ENCODE measurements at regions not wholly inside any gene's neighbourhood (a gene's known extent, or its start where the extent isn't known, plus 50 kb on each side); places are given as distances from the start of the nearest gene placed in this dataset.

- no peak overlapping the region for H3K4me3 Mint-ChIP-seq
- no peaks in the 10 kb centered on the region for H3K4me1 Mint-ChIP-seq
- H3K27ac Mint-ChIP-seq: no peak overlapping the region
- no peak for DNase-seq
- H3K9me3 Mint-ChIP-seq: peaks cover 5 to 8% of the 10 kb centered on the region in 2 donors
- no peak for ATAC-seq (replicated peaks)
- H3K36me3 Mint-ChIP-seq: peaks cover 4 to 6% of the 10 kb centered on the region in 2 donors
- peaks cover 42 to 69% of the 10 kb centered on the region in 2 donors for H3K27me3 Mint-ChIP-seq
Measured at GRCh38 chr17:14775731-14776492, 475.0 kb downstream of the HS3ST3B1 start.

GRCh38 chr17:14774774-14775173, 473.9 kb downstream of the HS3ST3B1 start:
- ATAC-seq (replicated peaks) (no peak), DNase-seq (no peak)
- Mint-ChIP-seq H3K4me1 (no peaks in the 10 kb centered on the region), H3K36me3 (peaks cover 6% of the 10 kb centered on the region in 2 donors), H3K9me3 (peaks cover 5 to 8% of the 10 kb centered on the region in 2 donors), H3K27ac (no peak overlapping the region), H3K4me3 (no peak overlapping the region), H3K27me3 (peaks cover 40 to 64% of the 10 kb centered on the region in 2 donors)

GRCh38 chr17:14772776-14773175, 471.9 kb downstream of the HS3ST3B1 start:
- Mint-ChIP-seq H3K27ac (no peak overlapping the region), H3K9me3 (peaks cover 5 to 8% of the 10 kb centered on the region in 2 donors), H3K36me3 (peaks cover 6% of the 10 kb centered on the region in 2 donors), H3K4me1 (no peaks in the 10 kb centered on the region), H3K4me3 (no peak overlapping the region), H3K27me3 (peaks cover 30 to 51% of the 10 kb centered on the region in 2 donors)
- ATAC-seq (replicated peaks): no peak
- no peak for DNase-seq

- Mint-ChIP-seq H3K36me3 (peaks cover 6% of the 10 kb centered on the region in 2 donors), H3K4me3 (no peak overlapping the region), H3K4me1 (no peaks in the 10 kb centered on the region), H3K27ac (no peak overlapping the region), H3K9me3 (peaks cover 5 to 8% of the 10 kb centered on the region in 2 donors), H3K27me3 (peaks cover 30 to 51% of the 10 kb centered on the region in 2 donors)
- no peak for ATAC-seq (replicated peaks)
- no peak for DNase-seq
Measured at GRCh38 chr17:14771543-14771942, 470.7 kb downstream of the HS3ST3B1 start.

- Mint-ChIP-seq H3K4me1 (no peaks in the 10 kb centered on the region), H3K4me3 (no peak overlapping the region), H3K27me3 (peaks cover 16 to 38% of the 10 kb centered on the region in 2 donors), H3K27ac (no peak overlapping the region), H3K36me3 (peaks cover 0 to 2% of the 10 kb centered on the region in 2 donors), H3K9me3 (peaks cover 0 to 2% of the 10 kb centered on the region in 2 donors)
- DNase-seq: no peak
- ATAC-seq (replicated peaks): peak; percentile 64 to 70
Measured at GRCh38 chr17:14768923-14769322, 468.0 kb downstream of the HS3ST3B1 start.

- H3K4me1 Mint-ChIP-seq: peaks cover 25 to 40% of the 10 kb centered on the region in 2 donors
- peaks cover 0 to 3% of the 10 kb centered on the region in 2 donors for H3K9me3 Mint-ChIP-seq
- peaks cover 12 to 23% of the 10 kb centered on the region in 2 donors for H3K27me3 Mint-ChIP-seq
- H3K4me3 Mint-ChIP-seq: peak overlapping the region in 1 of 2 donors; percentile 10
- H3K27ac Mint-ChIP-seq: peak overlapping the region; percentile 62
- ATAC-seq (replicated peaks) (peak; percentile 52 to 57), DNase-seq (no peak)
- H3K36me3 Mint-ChIP-seq: peaks cover 2 to 3% of the 10 kb centered on the region in 2 donors
Measured at GRCh38 chr17:14762736-14763479, 462.0 kb downstream of the HS3ST3B1 start.

- Mint-ChIP-seq H3K4me1 (peaks cover 31 to 51% of the 10 kb centered on the region in 2 donors), H3K4me3 (peak overlapping the region; percentile 47 to 48), H3K27ac (no peak overlapping the region), H3K36me3 (peaks cover 2 to 3% of the 10 kb centered on the region in 2 donors), H3K9me3 (peaks cover 0 to 3% of the 10 kb centered on the region in 2 donors), H3K27me3 (peaks cover 26 to 34% of the 10 kb centered on the region in 2 donors)
- DNase-seq (peak; percentile 30), ATAC-seq (replicated peaks) (peak; percentile 70 to 77)
Measured at GRCh38 chr17:14760719-14761411, 460.0 kb downstream of the HS3ST3B1 start.

GRCh38 chr17:14760212-14760611, 459.3 kb downstream of the HS3ST3B1 start:
- Mint-ChIP-seq H3K4me3 (peak overlapping the region; percentile 47 to 48), H3K9me3 (peaks cover 0 to 3% of the 10 kb centered on the region in 2 donors), H3K27ac (peak overlapping the region; percentile 85), H3K27me3 (peaks cover 23 to 35% of the 10 kb centered on the region in 2 donors), H3K4me1 (peaks cover 31 to 51% of the 10 kb centered on the region in 2 donors), H3K36me3 (peaks cover 2 to 3% of the 10 kb centered on the region in 2 donors)
- DNase-seq (no peak), ATAC-seq (replicated peaks) (peak; percentile 82 to 84)

- Mint-ChIP-seq H3K4me3 (no peak overlapping the region), H3K4me1 (peaks cover 31 to 51% of the 10 kb centered on the region in 2 donors), H3K9me3 (peaks cover 0 to 3% of the 10 kb centered on the region in 2 donors), H3K27ac (no peak overlapping the region), H3K36me3 (peaks cover 2 to 3% of the 10 kb centered on the region in 2 donors), H3K27me3 (peaks cover 23 to 42% of the 10 kb centered on the region in 2 donors)
- DNase-seq (no peak), ATAC-seq (replicated peaks) (no peak)
Measured at GRCh38 chr17:14759325-14759724, 458.4 kb downstream of the HS3ST3B1 start.

GRCh38 chr17:14756479-14756878, 455.6 kb downstream of the HS3ST3B1 start:
- no peak for DNase-seq
- Mint-ChIP-seq H3K27me3 (peaks cover 27 to 56% of the 10 kb centered on the region in 2 donors), H3K27ac (no peak overlapping the region), H3K36me3 (no peaks in the 10 kb centered on the region), H3K4me1 (peaks cover 17 to 33% of the 10 kb centered on the region in 2 donors), H3K9me3 (no peaks in the 10 kb centered on the region), H3K4me3 (no peak overlapping the region)
- no peak for ATAC-seq (replicated peaks)

- H3K36me3 Mint-ChIP-seq: no peaks in the 10 kb centered on the region
- peaks cover 6 to 19% of the 10 kb centered on the region in 2 donors for H3K4me1 Mint-ChIP-seq
- H3K9me3 Mint-ChIP-seq: no peaks in the 10 kb centered on the region
- no peak for ATAC-seq (replicated peaks)
- H3K27ac Mint-ChIP-seq: no peak overlapping the region
- H3K4me3 Mint-ChIP-seq: no peak overlapping the region
- DNase-seq: no peak
- H3K27me3 Mint-ChIP-seq: peaks cover 27 to 57% of the 10 kb centered on the region in 2 donors
Measured at GRCh38 chr17:14755002-14755401, 454.1 kb downstream of the HS3ST3B1 start.

- ATAC-seq (replicated peaks) (no peak), DNase-seq (no peak)
- H3K27me3 Mint-ChIP-seq: peaks cover 33 to 66% of the 10 kb centered on the region in 2 donors
- H3K36me3 Mint-ChIP-seq: peaks cover 0 to 3% of the 10 kb centered on the region in 2 donors
- H3K4me1 Mint-ChIP-seq: peaks cover 11 to 23% of the 10 kb centered on the region in 2 donors
- no peak overlapping the region for H3K4me3 Mint-ChIP-seq
- H3K27ac Mint-ChIP-seq: no peak overlapping the region
- no peaks in the 10 kb centered on the region for H3K9me3 Mint-ChIP-seq
Measured at GRCh38 chr17:14753383-14753782, 452.5 kb downstream of the HS3ST3B1 start.

GRCh38 chr17:14752011-14752410, 451.1 kb downstream of the HS3ST3B1 start:
- peaks cover 15 to 30% of the 10 kb centered on the region in 2 donors for H3K4me1 Mint-ChIP-seq
- H3K27me3 Mint-ChIP-seq: peaks cover 22 to 62% of the 10 kb centered on the region in 2 donors
- no peak overlapping the region for H3K27ac Mint-ChIP-seq
- DNase-seq (no peak), ATAC-seq (replicated peaks) (no peak)
- H3K4me3 Mint-ChIP-seq: no peak overlapping the region
- no peaks in the 10 kb centered on the region for H3K9me3 Mint-ChIP-seq
- peaks cover 0 to 3% of the 10 kb centered on the region in 2 donors for H3K36me3 Mint-ChIP-seq

GRCh38 chr17:14750866-14751265, 450.0 kb downstream of the HS3ST3B1 start:
- Mint-ChIP-seq H3K4me3 (no peak overlapping the region), H3K9me3 (no peaks in the 10 kb centered on the region), H3K36me3 (peaks cover 0 to 3% of the 10 kb centered on the region in 2 donors), H3K27ac (no peak overlapping the region), H3K4me1 (peaks cover 11 to 20% of the 10 kb centered on the region in 2 donors), H3K27me3 (peaks cover 16 to 51% of the 10 kb centered on the region in 2 donors)
- no peak for ATAC-seq (replicated peaks)
- DNase-seq: no peak
